T-helper 17 cell (primary cell): ENCODE measurements at regions not wholly inside any gene's neighbourhood (a gene's known extent, or its start where the extent isn't known, plus 50 kb on each side); places are given as distances from the start of the nearest gene placed in this dataset.
"Not testable (repeated sequence)": the region's sequence is repeated elsewhere in the genome, so short reads cannot be mapped to it uniquely, and the experiment has no call there.

ENCODE experiments used
- ATAC-seq: fragments of 150-1000 bp; cut with Tn5 transposase; 2 replicates; pipeline ENCODE4 v1.10.0; 2021; ENCODE audit warnings: mild to moderate bottlenecking, moderate library complexity
- DNase-seq, 3 donors: peaks; one replicate each; pipeline versions ENCODE4 v3.0.0 to v3.0.0-alpha.2; 2020 to 2021
- H3K9me3 ChIP-seq: one replicate; pipeline ENCODE4 v1.7.0; 2013; ENCODE audit warnings: low read length, mild to moderate bottlenecking; ENCODE audit not compliant: control insufficient read depth, poor library complexity, severe bottlenecking
- H3K27ac Mint-ChIP-seq: one replicate; pipeline ENCODE4 v1.8.0; 2022; ENCODE audit warnings: mild to moderate bottlenecking, moderate library complexity, mixed read lengths
- H3K27me3 Mint-ChIP-seq: one replicate; pipeline ENCODE4 v1.8.0; 2022; ENCODE audit warnings: mixed read lengths
- H3K36me3 Mint-ChIP-seq: one replicate; pipeline ENCODE4 v1.8.0; 2022; ENCODE audit warnings: low read depth, mixed read lengths
- H3K4me1 Mint-ChIP-seq: one replicate; pipeline ENCODE4 v1.8.0; 2022; ENCODE audit warnings: mild to moderate bottlenecking, mixed read lengths
- H3K4me3 Mint-ChIP-seq: one replicate; pipeline ENCODE4 v1.8.0; 2022; ENCODE audit warnings: mild to moderate bottlenecking, moderate library complexity, mixed read lengths

GRCh38 chrX:115960440-115961084 lies 210.0 kb upstream of the AGTR2 start:
- H3K27ac Mint-ChIP-seq = no peak overlapping the region
- no peak for ATAC-seq

GRCh38 chrX:115966920-115967319 lies 203.6 kb upstream of the AGTR2 start:
- no peak for ATAC-seq
- H3K4me3 Mint-ChIP-seq = no peak overlapping the region

More at GRCh38 chrX:115960440-115961084, 210.0 kb upstream of the AGTR2 start:
- DNase-seq = no peak
- no peaks in the 10 kb centered on the region for H3K27me3 Mint-ChIP-seq
- H3K36me3 Mint-ChIP-seq = no peaks in the 10 kb centered on the region
- no peaks in the 10 kb centered on the region for H3K4me1 Mint-ChIP-seq
- H3K9me3 ChIP-seq = no peaks in the 10 kb centered on the region
- no peak overlapping the region for H3K4me3 Mint-ChIP-seq

GRCh38 chrX:115968436-115969252 lies 201.9 kb upstream of the AGTR2 start:
- Mint-ChIP-seq H3K27me3 (no peaks in the 10 kb centered on the region), H3K27ac (no peak overlapping the region), H3K4me1 (no peaks in the 10 kb centered on the region), H3K36me3 (no peaks in the 10 kb centered on the region), H3K4me3 (no peak overlapping the region)
- ATAC-seq (no peak), DNase-seq (no peak)
- no peaks in the 10 kb centered on the region for H3K9me3 ChIP-seq

More at GRCh38 chrX:115966920-115967319, 203.6 kb upstream of the AGTR2 start:
- H3K9me3 ChIP-seq = no peaks in the 10 kb centered on the region
- DNase-seq = no peak
- no peaks in the 10 kb centered on the region for H3K27me3 Mint-ChIP-seq
- H3K36me3 Mint-ChIP-seq = no peaks in the 10 kb centered on the region
- no peak overlapping the region for H3K27ac Mint-ChIP-seq
- no peaks in the 10 kb centered on the region for H3K4me1 Mint-ChIP-seq

DNA sequence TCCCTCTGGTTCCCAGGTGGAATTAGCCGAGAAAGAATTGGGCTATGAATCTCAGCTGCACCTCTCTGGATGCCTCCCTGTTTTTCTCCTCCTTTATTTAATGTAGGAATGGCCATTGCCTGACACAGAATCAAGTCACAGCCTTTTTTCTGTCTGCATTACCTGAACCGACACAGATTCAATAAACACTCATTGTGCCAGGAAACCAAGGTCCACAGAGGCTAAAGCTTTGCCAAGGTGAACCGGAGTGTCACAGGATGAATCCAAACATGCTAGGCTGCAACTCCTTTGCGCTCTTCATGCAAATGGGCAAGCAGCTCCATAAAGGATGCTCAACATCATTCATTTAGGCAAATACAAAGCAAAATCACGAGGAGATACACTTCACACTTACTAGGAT lies 199.8 kb upstream of the AGTR2 start:
- ATAC-seq (no peak), DNase-seq (no peak)
- Mint-ChIP-seq H3K27ac (no peak overlapping the region), H3K36me3 (no peaks in the 10 kb centered on the region), H3K4me3 (no peak overlapping the region), H3K27me3 (no peaks in the 10 kb centered on the region), H3K4me1 (no peaks in the 10 kb centered on the region)
- H3K9me3 ChIP-seq = no peaks in the 10 kb centered on the region

DNA sequence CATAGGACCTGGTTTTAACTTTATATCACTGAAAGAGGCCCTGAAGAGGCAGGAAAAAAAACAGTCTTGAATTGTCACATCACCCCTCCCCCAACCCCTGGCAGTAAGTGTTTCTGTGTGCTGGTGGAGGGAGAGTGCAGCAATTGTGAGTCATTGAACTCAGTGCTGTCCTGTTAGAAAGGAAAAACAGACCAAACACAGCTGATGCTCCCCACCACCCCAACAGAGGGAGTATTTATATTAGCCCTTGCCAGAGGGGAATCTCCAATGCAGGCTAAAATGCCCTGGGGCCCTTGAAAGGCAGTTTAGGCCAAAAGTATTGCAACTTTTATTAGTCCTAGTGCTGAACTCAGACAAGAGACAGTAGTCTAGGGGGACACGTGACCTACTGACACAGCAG lies 197.8 kb upstream of the AGTR2 start:
- Mint-ChIP-seq H3K4me1 (no peaks in the 10 kb centered on the region), H3K27ac (no peak overlapping the region), H3K4me3 (no peak overlapping the region), H3K36me3 (no peaks in the 10 kb centered on the region), H3K27me3 (no peaks in the 10 kb centered on the region)
- ATAC-seq (no peak), DNase-seq (no peak)
- no peaks in the 10 kb centered on the region for H3K9me3 ChIP-seq

DNA sequence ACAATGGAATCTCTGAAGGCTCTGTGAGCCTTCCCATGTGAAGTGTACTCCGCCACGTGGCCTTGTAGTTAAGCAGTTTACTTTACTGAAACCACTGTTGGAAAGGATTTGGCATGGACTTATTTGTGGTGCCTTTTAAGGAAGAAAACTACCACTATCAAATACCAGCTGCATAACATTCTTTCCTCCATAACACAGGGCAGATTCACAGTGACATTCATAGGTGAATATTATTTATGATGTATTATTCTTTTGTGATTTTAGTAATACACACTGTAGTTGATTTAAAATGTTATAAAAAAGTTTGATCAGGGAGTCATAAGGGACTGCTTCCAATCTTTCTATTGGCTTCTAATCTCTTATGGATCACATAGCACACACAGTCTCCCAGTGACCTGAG lies 192.5 kb upstream of the AGTR2 start:
- H3K27me3 Mint-ChIP-seq = no peaks in the 10 kb centered on the region
- H3K4me3 Mint-ChIP-seq = no peak overlapping the region

GRCh38 chrX:115983148-115983547 lies 187.4 kb upstream of the AGTR2 start:
- H3K36me3 Mint-ChIP-seq, H3K9me3 ChIP-seq, H3K27me3 Mint-ChIP-seq, H3K4me3 Mint-ChIP-seq, H3K27ac Mint-ChIP-seq, ATAC-seq, H3K4me1 Mint-ChIP-seq, DNase-seq: not testable (repeated sequence)

More for the DNA sequence above, 192.5 kb upstream of the AGTR2 start:
- no peak overlapping the region for H3K27ac Mint-ChIP-seq
- no peaks in the 10 kb centered on the region for H3K4me1 Mint-ChIP-seq
- DNase-seq (no peak), ATAC-seq (no peak)
- no peaks in the 10 kb centered on the region for H3K36me3 Mint-ChIP-seq
- no peaks in the 10 kb centered on the region for H3K9me3 ChIP-seq

DNA sequence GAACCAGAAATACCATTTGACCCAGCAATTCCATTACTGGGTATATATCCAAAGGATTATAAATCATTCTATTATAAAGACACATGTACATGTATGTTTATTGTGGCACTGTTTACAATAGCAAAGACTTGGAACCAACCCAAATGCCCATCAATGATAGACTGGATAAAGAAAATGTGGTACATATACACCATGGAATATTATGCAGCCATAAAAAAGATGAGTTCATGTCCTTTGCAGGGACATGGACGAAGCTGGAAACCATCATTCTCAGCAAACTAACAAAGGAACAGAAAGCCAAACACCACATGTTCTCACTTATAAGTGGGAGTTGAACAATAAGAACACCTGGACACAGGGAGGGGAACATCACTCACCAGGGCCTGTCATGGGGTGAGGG lies 183.1 kb upstream of the AGTR2 start:
- ATAC-seq = not testable (repeated sequence)

GRCh38 chrX:115988825-115989224 lies 181.7 kb upstream of the AGTR2 start:
- H3K4me3 Mint-ChIP-seq = no peak overlapping the region
- H3K36me3 Mint-ChIP-seq = no peaks in the 10 kb centered on the region
- no peak for DNase-seq
- no peaks in the 10 kb centered on the region for H3K4me1 Mint-ChIP-seq
- no peak overlapping the region for H3K27ac Mint-ChIP-seq
- no peaks in the 10 kb centered on the region for H3K9me3 ChIP-seq
- no peaks in the 10 kb centered on the region for H3K27me3 Mint-ChIP-seq
- no peak for ATAC-seq

More for the DNA sequence above, 183.1 kb upstream of the AGTR2 start:
- H3K36me3 Mint-ChIP-seq, H3K27me3 Mint-ChIP-seq, H3K27ac Mint-ChIP-seq, DNase-seq, H3K4me1 Mint-ChIP-seq, H3K9me3 ChIP-seq, H3K4me3 Mint-ChIP-seq: not testable (repeated sequence)

DNA sequence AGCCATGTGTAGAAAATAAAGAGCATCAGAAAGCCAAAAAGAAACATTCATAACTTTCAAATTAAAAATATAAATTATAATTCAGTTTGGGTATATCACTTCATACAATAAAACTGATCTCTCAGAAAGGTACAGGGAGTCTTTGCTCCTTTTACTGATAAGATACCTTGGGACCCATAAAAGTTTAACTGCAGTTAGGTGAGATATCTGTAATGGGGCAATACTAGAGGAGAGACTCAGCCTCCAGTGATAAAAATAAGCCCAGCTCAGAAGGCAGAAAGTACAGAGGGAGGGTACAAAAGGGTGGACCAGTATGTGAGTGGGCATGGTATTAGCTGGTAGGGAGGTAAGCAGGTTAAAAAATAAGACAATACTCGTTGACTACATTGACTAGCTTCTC lies 180.9 kb upstream of the AGTR2 start:
- Mint-ChIP-seq H3K4me1 (no peaks in the 10 kb centered on the region), H3K27ac (no peak overlapping the region), H3K36me3 (no peaks in the 10 kb centered on the region), H3K27me3 (no peaks in the 10 kb centered on the region), H3K4me3 (no peak overlapping the region)
- ATAC-seq (no peak), DNase-seq (no peak)
- no peaks in the 10 kb centered on the region for H3K9me3 ChIP-seq

DNA sequence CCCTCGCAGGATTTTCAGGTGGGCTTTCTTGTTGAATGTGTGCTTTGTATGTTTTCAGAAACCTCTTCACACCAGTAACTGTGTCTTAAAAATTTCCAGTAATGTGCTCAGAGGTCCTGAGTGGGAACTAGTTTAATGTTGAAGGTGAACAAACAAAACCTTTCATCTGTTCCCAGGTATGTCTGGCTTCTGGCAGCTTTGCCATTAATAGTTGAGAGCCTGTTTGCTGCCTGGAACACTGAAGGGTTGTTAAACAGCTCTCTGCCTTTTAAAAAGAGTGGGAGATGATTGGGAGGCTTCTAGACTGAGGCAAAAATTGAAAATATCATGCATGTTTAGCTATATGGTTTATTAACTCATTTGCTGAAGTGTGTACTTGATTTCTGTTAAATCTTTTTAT lies 161.2 kb upstream of the AGTR2 start:
- no peaks in the 10 kb centered on the region for H3K9me3 ChIP-seq
- no peak for DNase-seq
- H3K27ac Mint-ChIP-seq = no peak overlapping the region
- no peak overlapping the region for H3K4me3 Mint-ChIP-seq
- H3K36me3 Mint-ChIP-seq = no peaks in the 10 kb centered on the region
- no peaks in the 10 kb centered on the region for H3K4me1 Mint-ChIP-seq
- no peaks in the 10 kb centered on the region for H3K27me3 Mint-ChIP-seq
- no peak for ATAC-seq

DNA sequence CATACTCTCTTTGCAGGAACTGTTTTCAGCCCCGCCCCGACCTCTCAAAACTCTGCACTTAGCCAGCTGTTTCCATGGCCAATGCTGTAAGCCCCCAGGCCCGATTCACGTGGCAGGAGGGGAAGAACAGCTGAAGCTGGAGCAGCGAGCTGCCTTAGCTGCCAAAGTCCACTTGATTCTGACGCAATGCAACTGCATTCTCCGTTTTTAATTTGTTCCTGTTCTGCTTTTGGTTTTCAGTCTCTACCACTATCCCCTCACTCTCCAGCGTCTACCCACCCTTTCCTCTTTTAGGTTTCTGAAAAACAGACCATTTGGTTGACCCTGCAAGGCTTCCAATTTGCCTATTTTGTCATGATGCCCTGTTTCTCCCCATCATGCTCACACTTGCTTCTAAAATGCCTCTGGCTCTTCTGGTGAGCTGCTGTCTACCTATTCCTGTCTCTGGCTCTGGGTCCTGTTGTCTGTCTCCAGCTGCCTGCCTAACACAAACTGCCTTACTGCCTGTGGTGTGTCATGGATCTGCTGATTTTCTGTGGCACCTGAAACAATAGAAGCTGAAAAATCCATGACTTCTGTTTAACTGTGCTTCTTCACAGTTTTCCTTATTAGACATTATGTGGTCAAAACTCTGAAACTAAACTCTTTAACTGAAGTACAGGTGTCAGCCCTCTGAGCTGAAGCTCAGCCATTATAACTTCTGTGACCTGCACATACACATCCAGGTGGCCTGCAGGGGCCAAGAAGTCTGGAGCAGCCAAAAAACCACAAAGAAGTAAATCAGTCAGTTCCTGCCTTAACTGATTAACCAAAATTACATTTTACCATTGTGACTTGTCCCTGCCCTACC lies 160.5 kb upstream of the AGTR2 start:
- H3K36me3 Mint-ChIP-seq = no peaks in the 10 kb centered on the region
- no peaks in the 10 kb centered on the region for H3K9me3 ChIP-seq
- no peak overlapping the region for H3K4me3 Mint-ChIP-seq
- no peak for ATAC-seq
- DNase-seq = no peak
- no peak overlapping the region for H3K27ac Mint-ChIP-seq
- H3K27me3 Mint-ChIP-seq = no peaks in the 10 kb centered on the region
- no peaks in the 10 kb centered on the region for H3K4me1 Mint-ChIP-seq

DNA sequence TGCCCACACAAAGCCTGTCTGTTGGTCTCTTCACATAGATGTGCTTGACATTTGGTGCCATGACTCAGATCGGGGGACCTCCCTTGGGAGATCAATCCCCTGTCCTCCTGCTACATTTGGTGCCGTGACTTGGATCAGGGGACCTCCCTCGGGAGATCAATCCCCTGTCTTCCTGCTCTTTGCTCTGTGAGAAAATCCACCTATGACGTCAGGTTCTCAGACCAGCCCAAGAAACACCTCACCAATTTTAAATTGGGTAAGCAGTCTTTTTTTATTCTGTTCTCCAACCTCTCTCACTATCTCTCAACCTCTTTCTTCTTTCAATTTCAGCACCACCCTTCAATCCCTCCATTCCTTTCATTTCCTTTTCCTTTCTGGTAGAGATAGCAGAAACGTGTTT lies 159.6 kb upstream of the AGTR2 start:
- Mint-ChIP-seq H3K4me3 (no peak overlapping the region), H3K36me3 (no peaks in the 10 kb centered on the region), H3K27ac (no peak overlapping the region), H3K4me1 (no peaks in the 10 kb centered on the region), H3K27me3 (no peaks in the 10 kb centered on the region)
- DNase-seq (no peak), ATAC-seq (no peak)
- H3K9me3 ChIP-seq = no peaks in the 10 kb centered on the region
